ENCODE measurements at regions not wholly inside any gene's neighbourhood (a gene's known extent, or its start where the extent isn't known, plus 50 kb on each side); places are given as distances from the start of the nearest gene placed in this dataset.

DNA sequence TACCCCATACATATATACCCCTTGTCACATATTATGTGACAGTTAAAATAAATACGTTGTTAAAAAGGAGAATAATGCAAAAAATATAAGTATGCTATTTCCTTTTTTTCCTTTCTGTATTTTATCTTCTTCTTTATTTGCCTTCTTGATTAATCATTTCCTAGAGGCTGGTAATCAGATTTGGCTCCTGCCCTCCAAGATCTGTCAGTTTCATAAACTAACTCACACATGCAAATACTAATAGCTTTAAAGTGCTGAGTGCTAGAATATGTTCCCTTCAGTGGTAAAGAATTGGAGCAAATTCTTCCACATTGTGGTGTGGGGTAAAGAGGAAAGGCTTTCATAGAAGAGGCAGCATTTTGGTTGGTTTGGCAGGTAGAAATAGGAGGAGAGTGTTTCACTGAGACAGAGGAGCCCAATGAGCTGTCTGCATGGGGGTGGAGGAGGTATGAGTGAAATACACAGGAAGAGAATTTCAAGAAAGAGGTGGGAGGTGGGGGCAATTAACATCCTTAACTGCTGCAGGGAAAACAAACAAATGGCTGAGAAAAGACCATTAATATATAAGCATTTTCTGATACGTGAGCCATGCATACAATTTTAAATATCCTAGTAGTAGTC is 523.9 kb downstream of the BMP2 start (continued):
- TF ChIP-seq EP300 (IDR thresholded peaks at IDR 0.05; ENCODE audit: borderline replicate concordance in 1 of 2, low read depth in 1 of 2, low read length in 1 of 2) (no peak), MXI1 (IDR thresholded peaks at IDR 0.05; ENCODE audit: low read depth, low read length) (no peak), EZH2phosphoT487 (IDR thresholded peaks at IDR 0.05; ENCODE audit: borderline replicate concordance, low read depth) (no peak)
- TF ChIP-seq, protein P1, sequence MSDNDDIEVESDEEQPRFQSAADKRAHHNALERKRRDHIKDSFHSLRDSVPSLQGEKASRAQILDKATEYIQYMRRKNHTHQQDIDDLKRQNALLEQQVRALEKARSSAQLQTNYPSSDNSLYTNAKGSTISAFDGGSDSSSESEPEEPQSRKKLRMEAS (IDR thresholded peaks at IDR 0.05; ENCODE audit: low read depth) = no peak

DNA sequence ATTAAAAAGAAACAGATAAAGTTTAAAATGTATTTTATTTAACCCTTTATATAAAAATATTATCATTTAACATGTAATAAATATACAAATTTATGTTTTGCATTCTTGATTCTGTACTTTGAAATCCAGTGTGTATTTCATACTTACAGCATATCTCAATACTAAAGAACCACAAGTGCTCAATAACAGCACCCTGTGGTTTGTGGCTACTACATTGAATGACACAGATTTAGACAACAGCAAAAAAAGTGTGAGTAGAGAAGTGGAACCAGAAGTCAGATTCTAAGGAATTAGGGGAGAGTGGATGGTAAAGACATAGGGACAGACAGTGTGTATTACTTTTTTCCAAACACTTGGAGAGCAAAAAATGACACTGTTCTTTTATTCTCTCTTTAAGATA is 524.5 kb downstream of the BMP2 start:
- H3K9me3 ChIP-seq = no peaks in the 10 kb centered on the region
- no peaks in the 10 kb centered on the region for H3F3A ChIP-seq (replicated peaks; ENCODE audit: insufficient read depth)
- no peak overlapping the region for H3K4me2 ChIP-seq
- H3K27me3 ChIP-seq (ENCODE audit: insufficient read depth) = no peaks in the 10 kb centered on the region; the same call in 1 of the 2 replicates
- no peak overlapping the region for H3K9ac ChIP-seq
- DNase-seq = no peak
- no peaks in the 10 kb centered on the region for H3K36me3 ChIP-seq (replicated peaks in 1 of 2; ENCODE audit: control insufficient read depth in 1 of 2, insufficient read depth in 2 of 2, low read length in 1 of 2)
- TF ChIP-seq YY1 (IDR thresholded peaks at IDR 0.05; ENCODE audit: low read depth) = no peak
- H3K27ac ChIP-seq (ENCODE audit: low read depth in 2 of 2, low read length in 1 of 2) = no peak overlapping the region
- CTCF ChIA-PET = no interaction called here
- H4K20me1 ChIP-seq (ENCODE audit: insufficient read depth) = no peaks in the 10 kb centered on the region
- H2AFZ ChIP-seq (ENCODE audit: low read depth) = no peak overlapping the region
- POLR2A ChIA-PET = no interaction called here
- no peaks in the 10 kb centered on the region for H3K4me1 ChIP-seq (ENCODE audit: control insufficient read depth in 1 of 2, insufficient read depth in 2 of 2, low read depth in 1 of 2, low read length in 1 of 2)
- H3K4me3 ChIP-seq (ENCODE audit: low read depth in 2 of 2, low read length in 1 of 2) = no peak overlapping the region
- H3K9me2 ChIP-seq = no peaks in the 10 kb centered on the region
- no peaks in the 10 kb centered on the region for H3K79me2 ChIP-seq (ENCODE audit: insufficient read depth)

DNA sequence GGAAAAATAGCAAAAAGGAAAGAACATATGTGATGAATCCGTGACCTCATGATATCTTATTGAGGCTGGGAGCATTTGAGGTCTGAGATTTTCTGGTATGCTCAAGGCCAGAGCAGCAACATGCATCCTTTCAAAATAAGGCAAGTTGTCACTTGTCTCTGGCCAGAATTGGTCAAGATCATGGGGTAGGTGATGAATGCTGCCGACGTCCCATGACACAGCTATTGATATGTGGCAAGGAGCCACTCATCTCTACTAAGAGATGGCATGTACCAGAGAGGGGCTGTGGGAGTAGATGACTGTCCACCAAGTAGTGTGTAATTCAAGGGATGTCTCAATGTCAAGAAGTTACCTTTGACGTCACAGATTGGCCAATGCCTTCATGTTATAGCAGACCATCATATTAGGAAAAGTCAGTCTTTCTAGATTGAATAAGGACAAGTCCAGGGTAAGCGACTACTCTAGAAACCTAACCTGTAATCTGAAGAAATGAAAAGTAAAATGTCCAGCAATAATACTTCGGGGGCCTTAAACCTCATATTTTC is 527.4 kb downstream of the BMP2 start:
- Histone ChIP-seq H2AFZ (ENCODE audit: low read depth) (no peak overlapping the region), H3K4me2 (no peak overlapping the region), H3K36me3 (replicated peaks in 1 of 2; ENCODE audit: control insufficient read depth in 1 of 2, insufficient read depth in 2 of 2, low read length in 1 of 2) (no peaks in the 10 kb centered on the region), H3K27me3 (ENCODE audit: insufficient read depth) (no peaks in the 10 kb centered on the region; the same call in 1 of the 2 replicates), H3F3A (replicated peaks; ENCODE audit: insufficient read depth) (no peaks in the 10 kb centered on the region), H4K20me1 (ENCODE audit: insufficient read depth) (no peaks in the 10 kb centered on the region), H3K79me2 (ENCODE audit: insufficient read depth) (no peaks in the 10 kb centered on the region), H3K9ac (no peak overlapping the region), H3K9me2 (no peaks in the 10 kb centered on the region), H3K4me1 (ENCODE audit: control insufficient read depth in 1 of 2, insufficient read depth in 2 of 2, low read depth in 1 of 2, low read length in 1 of 2) (no peaks in the 10 kb centered on the region), H3K27ac (ENCODE audit: low read depth in 2 of 2, low read length in 1 of 2) (no peak overlapping the region), H3K9me3 (no peaks in the 10 kb centered on the region), H3K4me3 (ENCODE audit: low read depth in 2 of 2, low read length in 1 of 2) (no peak overlapping the region)
- no peak for DNase-seq
- no peak for TF ChIP-seq SIN3A (IDR thresholded peaks at IDR 0.05; ENCODE audit: borderline replicate concordance, low read depth, low read length)
- no peak for TF ChIP-seq EP300 (IDR thresholded peaks at IDR 0.05; ENCODE audit: borderline replicate concordance in 1 of 2, low read depth in 1 of 2, low read length in 1 of 2)
- TF ChIP-seq TCF12 (IDR thresholded peaks at IDR 0.05) = no peak
- TF ChIP-seq, protein P2, sequence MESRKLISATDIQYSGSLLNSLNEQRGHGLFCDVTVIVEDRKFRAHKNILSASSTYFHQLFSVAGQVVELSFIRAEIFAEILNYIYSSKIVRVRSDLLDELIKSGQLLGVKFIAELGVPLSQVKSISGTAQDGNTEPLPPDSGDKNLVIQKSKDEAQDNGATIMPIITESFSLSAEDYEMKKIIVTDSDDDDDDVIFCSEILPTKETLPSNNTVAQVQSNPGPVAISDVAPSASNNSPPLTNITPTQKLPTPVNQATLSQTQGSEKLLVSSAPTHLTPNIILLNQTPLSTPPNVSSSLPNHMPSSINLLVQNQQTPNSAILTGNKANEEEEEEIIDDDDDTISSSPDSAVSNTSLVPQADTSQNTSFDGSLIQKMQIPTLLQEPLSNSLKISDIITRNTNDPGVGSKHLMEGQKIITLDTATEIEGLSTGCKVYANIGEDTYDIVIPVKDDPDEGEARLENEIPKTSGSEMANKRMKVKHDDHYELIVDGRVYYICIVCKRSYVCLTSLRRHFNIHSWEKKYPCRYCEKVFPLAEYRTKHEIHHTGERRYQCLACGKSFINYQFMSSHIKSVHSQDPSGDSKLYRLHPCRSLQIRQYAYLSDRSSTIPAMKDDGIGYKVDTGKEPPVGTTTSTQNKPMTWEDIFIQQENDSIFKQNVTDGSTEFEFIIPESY (IDR thresholded peaks at IDR 0.05; ENCODE audit: borderline replicate concordance, low read depth) = no peak
- TF ChIP-seq NFIC (IDR thresholded peaks at IDR 0.05; ENCODE audit: borderline replicate concordance) = no peak
- ChIA-PET CTCF (interaction anchor here (0.6 to 1.1 kb wide), 3 partner anchors 9 to 159 kb away, joined by 3 read pairs; no protein-coding TSS in a partner anchor), POLR2A (no interaction called here)
- 19% methylated on average over 5 of the region's 6 CpGs for WGBS (ENCODE audit: low lambda C conversion rate)
